Activated CD8-positive, alpha-beta T cell treated with anti-CD3 and anti-CD28 coated beads, Interleukin-2, amount 10 ng/mL, durations not matched to agents 7 days and 5 days (primary cell): ENCODE measurements at regions not wholly inside any gene's neighbourhood (a gene's known extent, or its start where the extent isn't known, plus 50 kb on each side); places are given as distances from the start of the nearest gene placed in this dataset.

Experiments
- ATAC-seq: fragments of 150-1000 bp; cut with Tn5 transposase; one replicate; pipeline ENCODE4 v1.10.0; 2021; ENCODE audit warnings: moderate library complexity
- CTCF ChIA-PET: fragments of 350-600 bp; sonication (Branson Sonifier 250); formaldehyde crosslinking; loops from one replicate; lab custom pipeline; 2021; ENCODE audit warnings: antibody characterized with exemption; lab: Charles Lee
- POLR2A ChIA-PET: fragments of 350-600 bp; sonication (Branson Sonifier 250); formaldehyde crosslinking; loops from one replicate; lab custom pipeline; 2021; ENCODE audit warnings: antibody characterized with exemption; lab: Charles Lee
- DNase-seq: peaks from one replicate; pipeline ENCODE4 v3.0.0-alpha.2; 2020
- H3K27ac Mint-ChIP-seq: one replicate; pipeline ENCODE4 v1.8.0; 2021; ENCODE audit warnings: mild to moderate bottlenecking, mixed read lengths
- H3K27me3 Mint-ChIP-seq: one replicate; pipeline ENCODE4 v1.8.0; 2021; ENCODE audit warnings: low read depth, mixed read lengths
- H3K36me3 Mint-ChIP-seq: one replicate; pipeline ENCODE4 v1.8.0; 2021; ENCODE audit warnings: low read depth, mixed read lengths
- H3K4me1 Mint-ChIP-seq: one replicate; pipeline ENCODE4 v1.8.0; 2021; ENCODE audit warnings: low read depth, mixed read lengths
- H3K4me3 Mint-ChIP-seq: one replicate; pipeline ENCODE4 v1.8.0; 2021; ENCODE audit warnings: mild to moderate bottlenecking, mixed read lengths
- H3K9me3 Mint-ChIP-seq: one replicate; pipeline ENCODE4 v1.8.0; 2022; ENCODE audit warnings: mixed read lengths; ENCODE audit not compliant: insufficient read depth

DNA sequence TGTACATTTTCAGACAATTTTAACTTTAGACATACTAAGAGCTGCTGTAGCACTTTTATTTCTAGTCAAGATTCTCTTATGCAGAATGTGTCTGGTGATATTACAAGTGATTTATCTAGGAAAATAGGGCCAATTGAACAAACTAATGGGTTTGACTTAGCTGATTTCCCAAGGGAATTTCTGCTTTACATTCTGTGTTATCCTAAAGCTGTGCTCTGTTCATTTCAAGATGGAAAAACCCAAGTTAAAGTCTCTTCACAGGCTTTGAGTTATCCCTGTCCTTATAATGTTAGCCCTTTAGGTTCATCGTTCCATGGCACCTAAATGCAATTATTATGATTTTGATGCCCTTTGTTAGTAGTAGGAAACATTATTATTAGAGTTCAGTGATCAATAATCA lies 704.9 kb upstream of the CDH18 start:
- H3K27ac Mint-ChIP-seq: no peak overlapping the region
- no peaks in the 10 kb centered on the region for H3K36me3 Mint-ChIP-seq
- ATAC-seq: no peak
- H3K9me3 Mint-ChIP-seq: peaks cover 7% of the 10 kb centered on the region
- no peaks in the 10 kb centered on the region for H3K27me3 Mint-ChIP-seq
- ChIA-PET POLR2A (no interaction called here), CTCF (no interaction called here)
- H3K4me1 Mint-ChIP-seq: no peaks in the 10 kb centered on the region
- DNase-seq: no peak
- no peak overlapping the region for H3K4me3 Mint-ChIP-seq

DNA sequence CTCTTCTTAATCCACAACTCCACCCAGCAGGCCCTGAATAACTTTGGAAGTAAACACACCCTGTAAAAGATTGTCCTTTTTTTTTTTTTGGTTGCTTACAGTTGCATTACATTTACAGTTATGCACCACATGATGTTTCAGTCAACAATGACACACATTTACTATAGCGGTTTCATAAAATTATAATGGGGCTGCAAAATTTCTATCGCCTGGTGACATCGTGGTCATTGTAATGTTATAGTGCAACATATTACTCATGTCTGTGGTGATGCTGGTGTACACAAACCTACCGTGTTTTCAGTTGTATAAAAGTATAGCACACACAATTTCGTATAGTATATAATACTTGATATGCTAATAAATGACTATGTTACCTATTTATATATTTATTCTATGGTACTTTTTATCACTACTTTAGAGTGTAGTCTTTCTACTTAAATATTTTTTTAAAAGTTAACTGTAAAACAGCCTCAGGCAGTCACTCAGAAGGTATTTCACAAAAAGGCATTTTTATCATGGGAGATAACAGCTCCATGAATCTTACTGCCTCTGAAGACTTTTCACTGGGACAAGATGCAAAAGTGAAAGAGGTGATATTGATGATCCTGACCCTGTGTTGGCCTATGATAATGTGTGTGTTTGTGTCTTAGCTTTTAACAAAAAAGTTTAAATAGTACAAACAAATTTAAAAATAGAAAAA lies 695.4 kb upstream of the CDH18 start:
- Mint-ChIP-seq H3K9me3 (peaks cover 8% of the 10 kb centered on the region), H3K4me3 (no peak overlapping the region), H3K27me3 (no peaks in the 10 kb centered on the region), H3K4me1 (no peaks in the 10 kb centered on the region), H3K27ac (no peak overlapping the region), H3K36me3 (no peaks in the 10 kb centered on the region)
- ChIA-PET POLR2A (no interaction called here), CTCF (no interaction called here)
- ATAC-seq (no peak), DNase-seq (no peak)

DNA sequence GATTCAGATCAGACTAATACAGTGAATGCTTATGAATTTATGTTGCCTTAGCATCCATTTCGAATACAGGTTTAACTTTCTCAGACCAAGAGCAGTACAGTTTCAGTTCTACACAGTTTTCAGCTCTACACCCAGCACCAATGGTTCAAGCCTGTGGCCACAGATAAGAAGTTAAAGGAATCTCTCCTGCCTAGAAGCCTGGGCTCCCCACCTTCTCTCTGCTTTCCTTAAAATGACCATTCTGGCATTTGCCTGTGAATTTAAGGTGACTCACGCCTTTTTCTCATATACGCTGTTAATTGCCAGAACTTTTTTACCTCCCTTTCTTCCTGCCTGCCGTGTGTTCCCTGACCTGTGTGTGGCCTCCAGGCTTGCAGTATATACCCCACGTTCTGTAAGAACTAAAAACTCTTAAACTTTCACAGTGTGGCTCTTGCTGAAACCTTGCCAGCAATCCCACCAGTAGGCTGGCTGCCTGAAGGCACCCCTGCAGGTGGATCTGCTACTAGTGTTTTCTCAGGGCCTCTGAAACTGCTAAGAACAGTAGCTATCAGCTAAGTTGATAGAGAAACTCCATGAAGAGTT lies 692.8 kb upstream of the CDH18 start:
- H3K4me3 Mint-ChIP-seq: no peak overlapping the region
- H3K36me3 Mint-ChIP-seq: no peaks in the 10 kb centered on the region
- H3K9me3 Mint-ChIP-seq: peaks cover 8% of the 10 kb centered on the region
- no peak overlapping the region for H3K27ac Mint-ChIP-seq
- ATAC-seq (no peak), DNase-seq (no peak)
- ChIA-PET CTCF (no interaction called here), POLR2A (no interaction called here)
- no peaks in the 10 kb centered on the region for H3K4me1 Mint-ChIP-seq
- H3K27me3 Mint-ChIP-seq: no peaks in the 10 kb centered on the region

DNA sequence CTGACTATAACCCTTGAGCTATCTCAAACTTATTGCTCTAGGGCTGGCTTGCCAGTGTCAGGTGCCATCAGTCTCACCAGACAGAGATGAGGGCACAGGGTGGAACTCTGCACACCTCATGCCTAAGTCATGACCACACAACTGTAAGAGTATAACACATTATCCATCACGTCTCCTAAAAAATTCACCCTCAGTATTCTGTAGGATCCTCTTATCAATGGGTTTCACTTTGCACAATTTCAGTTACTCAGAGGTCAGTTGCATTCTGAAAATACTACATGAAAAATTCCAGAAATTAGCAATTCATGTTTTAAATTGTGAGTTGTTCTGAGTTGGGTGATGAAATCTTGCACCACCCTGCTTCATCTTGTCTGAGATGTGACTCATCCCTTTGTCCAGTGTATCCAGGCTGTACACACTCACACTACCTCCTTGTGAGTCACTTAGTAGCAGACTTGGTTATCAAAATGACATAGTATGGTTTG lies 690.9 kb upstream of the CDH18 start:
- Mint-ChIP-seq H3K27ac (no peak overlapping the region), H3K4me3 (no peak overlapping the region), H3K4me1 (no peaks in the 10 kb centered on the region), H3K36me3 (no peaks in the 10 kb centered on the region), H3K9me3 (peaks cover 14% of the 10 kb centered on the region), H3K27me3 (no peaks in the 10 kb centered on the region)
- CTCF ChIA-PET: no interaction called here
- ATAC-seq: no peak
- POLR2A ChIA-PET: no interaction called here
- DNase-seq: no peak

DNA sequence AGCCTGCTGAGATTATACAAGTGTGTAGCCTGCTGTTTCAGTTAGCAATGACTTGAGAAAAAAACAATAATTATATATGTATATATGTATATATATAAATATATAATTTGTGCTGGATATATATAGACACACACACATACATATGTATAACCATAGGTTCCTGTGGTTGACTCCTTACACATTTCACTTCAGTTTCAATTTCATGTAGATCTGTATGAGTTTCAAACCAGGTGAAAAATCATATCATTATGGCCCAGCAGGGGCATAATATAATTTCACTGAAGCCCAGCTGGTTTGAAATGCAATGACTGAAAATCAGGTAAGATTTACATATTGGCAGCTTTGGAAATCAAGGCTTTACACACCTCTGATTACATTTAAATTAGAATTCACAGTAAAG lies 690.4 kb upstream of the CDH18 start:
- peaks cover 17% of the 10 kb centered on the region for H3K9me3 Mint-ChIP-seq
- H3K36me3 Mint-ChIP-seq: no peaks in the 10 kb centered on the region
- ChIA-PET POLR2A (no interaction called here), CTCF (no interaction called here)
- no peak for ATAC-seq
- H3K27me3 Mint-ChIP-seq: no peaks in the 10 kb centered on the region
- no peaks in the 10 kb centered on the region for H3K4me1 Mint-ChIP-seq
- no peak for DNase-seq
- no peak overlapping the region for H3K4me3 Mint-ChIP-seq
- H3K27ac Mint-ChIP-seq: no peak overlapping the region

DNA sequence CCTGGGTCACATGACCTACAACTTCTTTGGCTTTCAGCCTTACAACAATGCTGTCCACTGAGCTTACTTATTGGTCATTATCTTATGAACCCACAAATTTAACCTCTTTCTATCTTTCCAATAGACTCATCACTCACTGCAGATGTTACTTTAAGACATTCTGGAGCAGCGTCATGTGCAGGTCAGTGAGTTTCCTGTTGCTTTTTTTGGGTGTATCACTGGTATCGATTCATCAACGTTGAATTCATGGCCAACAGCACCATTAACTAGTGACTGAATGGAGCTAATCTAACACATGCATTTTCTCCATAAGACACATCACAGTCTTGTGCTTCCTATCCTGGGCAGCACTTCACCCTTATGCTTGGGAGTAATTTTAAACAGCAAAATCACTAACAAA lies 672.6 kb upstream of the CDH18 start:
- no peaks in the 10 kb centered on the region for H3K27me3 Mint-ChIP-seq
- POLR2A ChIA-PET: no interaction called here
- ATAC-seq: no peak
- DNase-seq: no peak
- H3K27ac Mint-ChIP-seq: no peak overlapping the region
- CTCF ChIA-PET: no interaction called here
- no peak overlapping the region for H3K4me3 Mint-ChIP-seq
- peaks cover 4% of the 10 kb centered on the region for H3K9me3 Mint-ChIP-seq
- H3K36me3 Mint-ChIP-seq: no peaks in the 10 kb centered on the region
- H3K4me1 Mint-ChIP-seq: no peaks in the 10 kb centered on the region

DNA sequence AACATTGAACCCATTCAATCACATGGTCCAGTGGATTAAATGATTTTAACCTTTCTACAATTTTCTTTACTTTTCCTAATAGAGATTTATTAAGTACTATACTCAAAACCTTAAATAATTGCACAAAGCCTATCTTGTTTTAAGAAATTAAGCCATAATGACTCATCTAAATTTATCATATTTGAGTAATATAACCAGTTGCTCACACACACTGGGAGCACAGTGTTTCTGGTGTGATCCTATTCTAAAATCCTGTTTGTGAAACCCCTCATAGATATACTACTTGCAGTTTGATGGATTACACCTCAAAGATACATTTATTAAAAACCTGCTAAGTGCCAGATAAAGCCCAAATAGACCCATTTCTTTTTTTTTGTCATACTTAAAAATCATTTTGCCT lies 668.3 kb upstream of the CDH18 start:
- Mint-ChIP-seq H3K4me1 (no peaks in the 10 kb centered on the region), H3K27ac (no peak overlapping the region), H3K4me3 (no peak overlapping the region), H3K9me3 (peaks cover 7% of the 10 kb centered on the region), H3K27me3 (no peaks in the 10 kb centered on the region), H3K36me3 (no peaks in the 10 kb centered on the region)
- DNase-seq (no peak), ATAC-seq (no peak)
- ChIA-PET POLR2A (no interaction called here), CTCF (no interaction called here)

DNA sequence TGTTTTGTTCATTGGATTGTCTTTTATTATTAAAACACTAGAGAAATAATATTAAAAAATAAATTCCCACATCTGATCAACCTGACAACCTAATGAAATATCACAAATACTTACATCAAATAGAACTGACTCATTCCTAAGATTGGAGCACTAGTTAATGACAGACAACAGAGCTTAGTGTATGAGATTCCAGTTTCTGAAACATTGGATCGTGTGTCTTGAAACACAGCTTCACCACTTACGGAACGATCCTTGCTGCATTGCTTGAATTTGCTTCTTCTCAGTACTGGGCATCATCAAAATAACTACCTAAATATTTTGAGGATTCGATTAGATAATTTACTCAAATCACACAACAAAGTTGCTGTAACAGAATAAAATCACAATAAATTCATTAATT lies 667.2 kb upstream of the CDH18 start:
- no peak overlapping the region for H3K4me3 Mint-ChIP-seq
- no peak for DNase-seq
- CTCF ChIA-PET: no interaction called here
- no peak for ATAC-seq
- POLR2A ChIA-PET: no interaction called here
- H3K27ac Mint-ChIP-seq: no peak overlapping the region
- no peaks in the 10 kb centered on the region for H3K27me3 Mint-ChIP-seq
- H3K9me3 Mint-ChIP-seq: peaks cover 15% of the 10 kb centered on the region
- no peaks in the 10 kb centered on the region for H3K36me3 Mint-ChIP-seq
- no peaks in the 10 kb centered on the region for H3K4me1 Mint-ChIP-seq

DNA sequence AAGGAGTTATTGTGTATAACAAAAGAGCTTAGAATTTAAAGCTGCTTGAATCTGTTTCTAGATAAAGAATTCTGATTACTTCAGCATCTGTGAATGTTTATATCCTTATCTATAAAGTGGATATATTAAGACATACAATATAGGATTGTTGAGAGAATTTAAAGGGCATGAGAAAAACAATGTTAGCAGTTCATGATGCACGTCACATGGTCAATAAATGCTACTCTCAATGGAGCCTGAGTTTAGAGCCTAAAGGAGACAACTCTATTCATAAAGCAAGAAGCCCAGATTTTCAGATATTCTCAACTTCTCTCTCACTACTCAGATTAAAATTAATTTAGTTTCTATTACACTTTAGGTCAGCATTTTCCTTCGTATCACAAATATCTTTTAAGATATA lies 666.7 kb upstream of the CDH18 start:
- ATAC-seq: no peak
- H3K27me3 Mint-ChIP-seq: no peaks in the 10 kb centered on the region
- POLR2A ChIA-PET: no interaction called here
- no peaks in the 10 kb centered on the region for H3K4me1 Mint-ChIP-seq
- DNase-seq: no peak
- no peaks in the 10 kb centered on the region for H3K36me3 Mint-ChIP-seq
- H3K4me3 Mint-ChIP-seq: no peak overlapping the region
- peaks cover 15% of the 10 kb centered on the region for H3K9me3 Mint-ChIP-seq
- H3K27ac Mint-ChIP-seq: no peak overlapping the region
- CTCF ChIA-PET: no interaction called here

DNA sequence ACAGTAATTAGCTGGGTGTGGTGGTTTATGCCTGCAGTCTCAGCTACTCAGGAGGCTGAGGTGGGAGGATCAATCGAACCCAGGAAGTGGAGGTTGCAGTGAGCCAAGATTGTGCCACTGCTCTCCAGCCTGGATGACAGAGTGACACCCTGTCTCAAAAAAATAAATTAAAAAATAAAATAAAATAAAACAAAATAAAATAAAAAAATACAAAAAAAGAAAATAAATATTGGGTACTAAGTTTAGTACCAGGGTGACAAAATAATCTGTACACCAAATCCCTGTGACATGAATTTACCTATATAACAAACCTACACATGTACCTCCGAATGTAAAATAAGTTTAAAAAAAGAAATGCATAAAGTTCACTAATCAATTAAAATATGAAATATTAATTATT lies 666.0 kb upstream of the CDH18 start:
- DNase-seq (no peak), ATAC-seq (no peak)
- CTCF ChIA-PET: interaction anchor here (0.7 kb wide), 1 partner anchor 98 kb away, joined by 4 read pairs; no protein-coding TSS in a partner anchor
- Mint-ChIP-seq H3K9me3 (peaks cover 15% of the 10 kb centered on the region), H3K27me3 (no peaks in the 10 kb centered on the region), H3K4me1 (no peaks in the 10 kb centered on the region), H3K27ac (no peak overlapping the region), H3K4me3 (no peak overlapping the region), H3K36me3 (no peaks in the 10 kb centered on the region)
- POLR2A ChIA-PET: no interaction called here

DNA sequence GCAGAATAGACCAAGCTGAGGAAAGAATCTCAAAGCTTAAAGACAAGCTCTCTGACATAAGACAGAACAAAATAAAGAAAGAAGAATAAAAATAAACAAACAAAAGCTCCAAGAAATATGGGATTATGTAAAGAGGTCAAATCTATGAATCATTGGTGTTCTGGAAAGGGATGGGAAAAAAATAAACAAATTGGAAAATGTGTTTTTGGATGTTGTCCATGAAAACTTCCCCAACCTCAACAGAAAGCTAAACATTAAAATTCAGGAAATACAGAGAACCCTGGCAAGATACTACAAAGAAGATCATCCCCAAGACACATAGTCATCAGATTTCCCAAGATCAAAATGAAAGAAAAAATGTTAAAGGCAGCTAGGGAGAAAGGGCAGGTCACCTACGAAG lies 662.0 kb upstream of the CDH18 start:
- Mint-ChIP-seq H3K36me3 (no peaks in the 10 kb centered on the region), H3K9me3 (peaks cover 15% of the 10 kb centered on the region), H3K27ac (no peak overlapping the region), H3K4me1 (no peaks in the 10 kb centered on the region), H3K27me3 (no peaks in the 10 kb centered on the region), H3K4me3 (no peak overlapping the region)
- no peak for DNase-seq
- CTCF ChIA-PET: no interaction called here
- POLR2A ChIA-PET: no interaction called here
- ATAC-seq: no peak

DNA sequence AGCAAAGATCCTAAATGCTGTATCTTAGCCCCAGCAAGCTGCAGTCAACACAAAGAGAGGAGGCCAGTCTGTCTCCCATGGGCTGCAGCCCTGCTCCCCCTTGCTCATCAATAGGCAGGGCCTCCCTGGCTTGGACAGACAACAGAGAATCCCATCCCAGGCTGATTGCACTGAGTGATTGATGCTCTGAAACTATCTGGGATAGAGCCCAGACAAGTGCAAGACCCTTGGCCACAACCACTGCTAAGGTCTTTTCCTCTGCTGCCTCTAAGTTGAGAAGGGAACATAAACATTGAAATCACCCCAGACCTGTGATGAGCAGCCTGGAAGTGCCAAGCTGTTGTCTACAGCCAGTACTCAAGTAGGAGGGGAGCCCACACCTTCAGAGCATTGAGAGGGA lies 661.0 kb upstream of the CDH18 start:
- H3K4me3 Mint-ChIP-seq: no peak overlapping the region
- H3K27me3 Mint-ChIP-seq: no peaks in the 10 kb centered on the region
- DNase-seq (no peak), ATAC-seq (no peak)
- H3K4me1 Mint-ChIP-seq: no peaks in the 10 kb centered on the region
- ChIA-PET CTCF (no interaction called here), POLR2A (no interaction called here)
- no peaks in the 10 kb centered on the region for H3K36me3 Mint-ChIP-seq
- H3K9me3 Mint-ChIP-seq: peaks cover 15% of the 10 kb centered on the region
- no peak overlapping the region for H3K27ac Mint-ChIP-seq

DNA sequence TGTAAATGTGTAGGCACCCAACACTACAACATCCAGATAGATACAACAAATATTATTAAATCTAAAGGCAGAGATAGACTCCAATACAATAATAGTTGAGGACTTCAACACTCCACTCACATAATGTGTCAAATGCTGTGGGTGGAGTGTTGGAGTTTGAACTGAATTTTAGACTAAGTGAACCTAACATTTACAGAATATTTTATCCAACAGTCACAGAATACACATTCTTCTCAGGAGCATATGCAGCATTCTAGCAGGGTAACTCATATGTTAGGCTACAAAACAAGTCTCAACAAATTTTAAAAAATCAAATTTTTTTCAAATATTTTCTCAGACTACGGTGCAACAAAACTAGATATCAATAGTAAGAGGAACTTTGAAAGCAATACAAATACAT lies 648.7 kb upstream of the CDH18 start:
- Mint-ChIP-seq H3K27me3 (no peaks in the 10 kb centered on the region), H3K27ac (no peak overlapping the region), H3K4me3 (no peak overlapping the region), H3K4me1 (no peaks in the 10 kb centered on the region), H3K36me3 (no peaks in the 10 kb centered on the region), H3K9me3 (peaks cover 16% of the 10 kb centered on the region)
- CTCF ChIA-PET: no interaction called here
- ATAC-seq: no peak
- POLR2A ChIA-PET: no interaction called here
- no peak for DNase-seq
